Stomach (tissue), 8 donors: ENCODE measurements at regions not wholly inside any gene's neighbourhood (a gene's known extent, or its start where the extent isn't known, plus 50 kb on each side); places are given as distances from the start of the nearest gene placed in this dataset.
A peak's percentile ranks its signal among the peaks of the same experiment; 100 is the strongest.

ENCODE experiments used
- DNase-seq, 2 donors: peaks; one replicate each; pipeline versions ENCODE4 v3.0.0 to v3.0.0-alpha.2; 2013 to 2019
- H3K27ac ChIP-seq, 5 donors: fragments of 200-600 bp in 4 of 5; sonication (generic) in 4 of 5; one replicate each; pipeline ENCODE4 v1.5.1; 2013 to 2019; ENCODE audit warnings: mild to moderate bottlenecking in 1 of 5, moderate library complexity in 1 of 5
- H3K27me3 ChIP-seq, 3 donors: fragments of 200-600 bp; sonication (generic); one replicate each; pipeline ENCODE4 v1.5.1; 2017 to 2019; ENCODE audit warnings: mixed run types in 1 of 3
- H3K36me3 ChIP-seq, 4 donors: fragments of 200-600 bp; sonication (generic); 1 replicate in 3 of 4; 2 replicates in 1 of 4; pipeline ENCODE4 v1.5.1; 2016 to 2019
- H3K4me1 ChIP-seq, 4 donors: fragments of 200-600 bp; sonication (generic); one replicate each; pipeline ENCODE4 v1.5.1; 2016 to 2019
- H3K4me3 ChIP-seq, 4 donors: fragments of 200-600 bp; sonication (generic) in 3 of 4; one replicate each; pipeline ENCODE4 v1.5.1; 2016 to 2019; ENCODE audit warnings: mild to moderate bottlenecking in 1 of 4
- H3K9me3 ChIP-seq, 4 donors: fragments of 200-600 bp; sonication (generic); one replicate each; pipeline ENCODE4 v1.5.1; 2016 to 2019
- CTCF ChIP-seq, 7 experiments: fragments of 450-650 bp in 4 of 7; fragments of 200-600 bp in 3 of 7; sonication (generic) in 3 of 7; IDR thresholded peaks; one replicate each; pipeline ENCODE4 v1.5.1; 2016 to 2019; ENCODE audit warnings: antibody characterized with exemption in 7 of 7, control low read depth in 2 of 7, mild to moderate bottlenecking in 1 of 7
- EP300 ChIP-seq: sonication (generic); formaldehyde crosslinking; IDR thresholded peaks from one replicate; pipeline ENCODE4 v1.6.1; 2017; ENCODE audit warnings: antibody characterized with exemption
- POLR2A ChIP-seq, 4 donors: fragments of 450-650 bp; IDR thresholded peaks; one replicate each; pipeline ENCODE4 v1.6.1; 2016; ENCODE audit warnings: antibody characterized with exemption in 4 of 4, control low read depth in 2 of 4, mild to moderate bottlenecking in 1 of 4, moderate library complexity in 1 of 4
- POLR2AphosphoS5 ChIP-seq, 3 donors: sonication (generic); formaldehyde crosslinking; IDR thresholded peaks; one replicate each; pipeline ENCODE4 v1.6.1; 2016; ENCODE audit warnings: antibody characterized with exemption in 3 of 3
- whole genome bisulfite sequencing, 5 donors: extraction: QIAGEN DNeasy Blood & Tissue Kit in 3 of 5; methylation state at CpG; one replicate each; pipeline versions ENCODE4 v1.1.5 to v1.1.7; 2013 to 2018; 5-methylcytosine and 5-hydroxymethylcytosine counted together
- intact Hi-C: fragments of 100-400 bp; cut with DNase I; formaldehyde crosslinking; loops from one replicate; pipeline ENCODE4 v1.15.1; 2023; ENCODE audit warnings: low total_unique reads
- donor health status: healthy with polysubstance abuse.
- donor health status: Bipolar disorder and iron deficiency.
- donor health status: healthy.

- no peak for TF ChIP-seq POLR2A (IDR thresholded peaks at IDR 0.05)
- no peak for TF ChIP-seq CTCF (IDR thresholded peaks at IDR 0.05)
- no peak for TF ChIP-seq EP300
- TF ChIP-seq POLR2AphosphoS5 (IDR thresholded peaks at IDR 0.05) = no peak
- H3K27ac ChIP-seq = no peak overlapping the region
- H3K4me1 ChIP-seq = peaks cover 0 to 51% (median 21%) of the 10 kb centered on the region in 4 donors
- no peak overlapping the region for H3K4me3 ChIP-seq
- no peaks in the 10 kb centered on the region for H3K36me3 ChIP-seq
- DNase-seq = no peak
- 79 to 90% (median 83%) methylated on average over 5 of the region's 5 CpGs for WGBS, 5 donors
- no peaks in the 10 kb centered on the region for H3K9me3 ChIP-seq
- no peaks in the 10 kb centered on the region for H3K27me3 ChIP-seq
- intact Hi-C loops = no loop called here
Observed at GRCh38 chr2:42965910-42966309, 173.5 kb upstream of the HAAO start.

DNA sequence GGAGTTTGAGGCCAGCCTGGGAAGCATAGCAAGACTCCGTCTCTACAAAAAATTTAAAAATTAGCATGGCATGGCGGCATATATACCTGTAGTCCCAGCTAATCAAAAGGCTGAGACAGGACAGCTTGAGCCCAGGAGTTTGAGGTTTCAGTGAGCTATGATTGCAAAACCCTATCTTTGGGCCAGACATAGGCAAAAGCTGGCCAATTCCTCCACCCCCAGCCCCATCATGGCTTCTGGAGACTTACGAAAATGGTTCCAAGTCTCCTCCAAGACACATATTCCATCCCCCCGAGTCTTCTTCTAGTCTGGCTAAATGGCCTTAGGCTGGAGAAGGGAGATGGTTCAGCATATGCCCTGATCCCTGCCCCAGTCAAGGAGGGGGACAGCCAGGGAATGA, 172.8 kb upstream of the HAAO start:
- no peaks in the 10 kb centered on the region for H3K9me3 ChIP-seq
- 80 to 91% (median 88%) methylated on average over 4 of the region's 4 CpGs for WGBS, 5 donors
- TF ChIP-seq POLR2A (IDR thresholded peaks at IDR 0.05) (no peak), CTCF (IDR thresholded peaks at IDR 0.05) (no peak), POLR2AphosphoS5 (IDR thresholded peaks at IDR 0.05) (no peak), EP300 (no peak)
- intact Hi-C loops = no loop called here
- H3K27me3 ChIP-seq = no peaks in the 10 kb centered on the region
- peak overlapping the region in 3 of 5 donors; percentile 34 to 79 (median 50) for H3K27ac ChIP-seq
- H3K4me1 ChIP-seq = peaks cover 4 to 58% (median 27%) of the 10 kb centered on the region in 4 donors
- no peak for DNase-seq
- no peak overlapping the region for H3K4me3 ChIP-seq
- no peaks in the 10 kb centered on the region for H3K36me3 ChIP-seq

DNA sequence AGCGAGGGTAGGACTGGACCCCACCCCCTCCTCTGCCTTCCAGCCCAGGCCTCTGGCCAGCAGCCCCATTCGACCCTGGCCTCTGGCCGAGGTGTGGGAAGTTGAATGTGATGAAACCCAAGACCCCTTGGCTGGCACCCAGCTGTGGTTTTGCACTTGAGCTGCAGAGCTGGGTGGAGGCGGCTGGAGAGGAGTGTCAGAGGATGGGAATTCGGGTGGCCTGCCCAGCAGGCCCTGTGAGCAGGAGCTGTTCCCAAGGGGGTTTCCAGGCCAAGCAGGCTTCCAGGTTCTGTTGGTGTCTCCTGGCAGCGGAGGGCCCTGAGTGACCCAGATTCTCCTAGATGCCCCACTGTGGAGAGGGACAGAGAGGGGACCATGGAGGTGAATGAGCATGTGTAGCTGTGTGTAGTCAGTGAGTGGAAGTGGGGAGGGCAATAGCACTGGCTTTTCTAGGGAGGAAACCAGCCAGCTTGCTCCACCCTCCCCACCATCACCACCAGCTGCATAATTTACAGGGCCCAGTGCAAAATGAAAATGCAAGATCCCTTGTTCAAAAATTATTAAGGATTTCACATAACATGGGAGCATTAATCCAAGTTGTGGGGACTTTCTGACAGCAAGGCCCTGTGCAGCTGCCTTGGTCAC, 172.2 kb upstream of the HAAO start:
- TF ChIP-seq EP300 (no peak), CTCF (IDR thresholded peaks at IDR 0.05) (no peak), POLR2AphosphoS5 (IDR thresholded peaks at IDR 0.05) (no peak)
- Histone ChIP-seq H3K9me3 (no peaks in the 10 kb centered on the region), H3K27me3 (no peaks in the 10 kb centered on the region), H3K36me3 (no peaks in the 10 kb centered on the region), H3K4me1 (peaks cover 10 to 64% (median 34%) of the 10 kb centered on the region in 4 donors), H3K27ac (peak overlapping the region in 3 of 5 donors; percentile 34 to 79 (median 50)), H3K4me3 (no peak overlapping the region)
- intact Hi-C loops = no loop called here
- 55 to 78% (median 68%) methylated on average over 3 to 6 of the region's 6 CpGs for WGBS, 5 donors
- DNase-seq = peak in 1 of 2 donors; percentile 75

GRCh38 chr2:42963452-42964068, 171.2 kb upstream of the HAAO start:
- Histone ChIP-seq H3K27ac (peak overlapping the region in 3 of 5 donors; percentile 78 to 80 (median 79)), H3K4me1 (peaks cover 16 to 72% (median 41%) of the 10 kb centered on the region in 4 donors), H3K4me3 (no peak overlapping the region), H3K27me3 (no peaks in the 10 kb centered on the region), H3K9me3 (no peaks in the 10 kb centered on the region), H3K36me3 (no peaks in the 10 kb centered on the region)
- no peak for DNase-seq
- TF ChIP-seq POLR2AphosphoS5 (IDR thresholded peaks at IDR 0.05) (no peak), EP300 (no peak), CTCF (IDR thresholded peaks at IDR 0.05) (no peak), POLR2A (IDR thresholded peaks at IDR 0.05) (no peak)
- intact Hi-C loops = no loop called here
- 92 to 96% (median 95%) methylated on average over 9 of the region's 9 CpGs for WGBS, 5 donors
